Endothelial cell of umbilical vein (primary cell): ENCODE measurements at regions not wholly inside any gene's neighbourhood (a gene's known extent, or its start where the extent isn't known, plus 50 kb on each side); places are given as distances from the start of the nearest gene placed in this dataset.

Experiments used
- BruUV-seq: library from RNA; stranded (reverse); fragments of 400-500 nt; replicated peaks from 2 replicates; lab custom pipeline; 2021; lab: Mats Ljungman, UMichigan
- CTCF ChIA-PET: fragments of 300-600, 350-600 bp; sonication (Branson Sonifier 250); formaldehyde crosslinking; loops from one replicate; lab custom pipeline; 2021; ENCODE audit warnings: antibody characterized with exemption, inconsistent platforms; lab: Charles Lee
- POLR2A ChIA-PET: fragments of 300-600, 350-600 bp; sonication (Branson Sonifier 250); formaldehyde crosslinking; loops from one replicate; lab custom pipeline; 2021; ENCODE audit warnings: antibody characterized with exemption, inconsistent platforms; lab: Charles Lee
- DNase-seq: peaks from one replicate; pipeline ENCODE4 v3.0.0-alpha.2; 2011; ENCODE audit warnings: low read depth, low spot score
- FAIRE-seq: peaks from 2 replicates; lab custom pipeline; 2011; peaks lifted over from hg19 to GRCh38; lab: Jason Lieb, UNC
- H2AFZ ChIP-seq: 2 replicates; pipeline ENCODE4 v1.6.0; 2012; ENCODE audit warnings: low read depth, low read length, control low read depth, inconsistent platforms
- H3K27ac ChIP-seq: 2 replicates; pipeline ENCODE4 v1.5.1; 2011; ENCODE audit warnings: low read depth, mild to moderate bottlenecking, control low read depth, low read length, moderate library complexity; ENCODE audit not compliant: insufficient read depth
- H3K27me3 ChIP-seq, 2 experiments: 2 replicates each; pipeline versions ENCODE4 v1.6.0 to v1.6.1; 2011; ENCODE audit warnings: low read length in 2 of 2, mixed read lengths in 1 of 2; ENCODE audit not compliant: control insufficient read depth in 2 of 2, insufficient read depth in 2 of 2
- H3K36me3 ChIP-seq, 2 experiments: 2 replicates in 1 of 2; 3 replicates in 1 of 2; pipeline ENCODE4 v1.5.1; 2011; ENCODE audit warnings: low read length in 2 of 2, mild to moderate bottlenecking in 1 of 2, moderate library complexity in 1 of 2; ENCODE audit not compliant: control insufficient read depth in 2 of 2, insufficient read depth in 2 of 2; ENCODE audit errors: extremely low read depth in 1 of 2
- H3K4me1 ChIP-seq: 3 replicates; pipeline ENCODE4 v1.5.1; 2011; ENCODE audit warnings: mild to moderate bottlenecking, low read length; ENCODE audit not compliant: control insufficient read depth, insufficient read depth; ENCODE audit errors: extremely low read depth
- H3K4me2 ChIP-seq: 2 replicates; pipeline ENCODE4 v1.6.1; 2011; ENCODE audit warnings: low read length, control low read depth, mixed read lengths; ENCODE audit not compliant: insufficient read depth
- H3K4me3 ChIP-seq, 3 experiments: fragments of 200-600 bp in 1 of 3; sonication (generic), shearing (Covaris generic) in 1 of 3; replicated peaks in 1 of 3; 2 replicates each; pipeline ENCODE4 v1.5.1; 2011 to 2016; ENCODE audit warnings: control low read depth in 3 of 3, low read length in 3 of 3, mild to moderate bottlenecking in 2 of 3, inconsistent platforms in 1 of 3, low read depth in 1 of 3, moderate library complexity in 1 of 3; ENCODE audit not compliant: insufficient read depth in 1 of 3
- H3K79me2 ChIP-seq: 2 replicates; pipeline ENCODE4 v1.6.0; 2012; ENCODE audit warnings: low read length, inconsistent platforms; ENCODE audit not compliant: control insufficient read depth, insufficient read depth
- H3K9ac ChIP-seq: replicated peaks from 2 replicates; pipeline ENCODE3; 2011; ENCODE audit warnings: low read length, control low read depth; ENCODE audit not compliant: insufficient read depth; ENCODE audit errors: extremely low read depth
- H3K9me1 ChIP-seq: replicated peaks from 3 replicates; pipeline ENCODE4 v1.6.0; 2011; ENCODE audit warnings: mild to moderate bottlenecking, low read length; ENCODE audit not compliant: control insufficient read depth, insufficient read depth; ENCODE audit errors: extremely low read depth
- H3K9me3 ChIP-seq: replicated peaks from 2 replicates; pipeline ENCODE4 v1.5.1; 2012; ENCODE audit warnings: low read length, inconsistent platforms; ENCODE audit not compliant: control insufficient read depth, insufficient read depth
- H4K20me1 ChIP-seq: replicated peaks from 2 replicates; pipeline ENCODE3; 2011; ENCODE audit warnings: mild to moderate bottlenecking, low read length; ENCODE audit not compliant: control insufficient read depth, insufficient read depth; ENCODE audit errors: extremely low read depth
- CTCF ChIP-seq, 2 donors: IDR thresholded peaks; 1 replicate in 1 of 2; 2 replicates in 1 of 2; pipeline ENCODE4 v1.5.1; 2011; ENCODE audit warnings: low read length in 2 of 2, mild to moderate bottlenecking in 2 of 2, moderate library complexity in 2 of 2, control low read depth in 1 of 2, inconsistent platforms in 1 of 2, low read depth in 1 of 2; ENCODE audit not compliant: insufficient read depth in 1 of 2; ENCODE audit errors: extremely low read depth in 1 of 2
- EZH2 ChIP-seq: IDR thresholded peaks from 2 replicates; pipeline ENCODE4 v1.6.1; 2012; ENCODE audit warnings: borderline replicate concordance, low read depth, mild to moderate bottlenecking, moderate library complexity, low read length, inconsistent platforms; ENCODE audit not compliant: severe bottlenecking
- FOS ChIP-seq: IDR thresholded peaks from 2 replicates; pipeline ENCODE4 v1.6.1; 2011; ENCODE audit warnings: mild to moderate bottlenecking, low read length, moderate library complexity, borderline replicate concordance; ENCODE audit not compliant: insufficient read depth
- GATA2 ChIP-seq: IDR thresholded peaks from 2 replicates; pipeline ENCODE4 v1.7.0; 2011; ENCODE audit warnings: low read depth, mild to moderate bottlenecking, moderate library complexity, mixed read lengths, low read length; ENCODE audit not compliant: insufficient read length, insufficient read depth
- JUN ChIP-seq: IDR thresholded peaks from 2 replicates; pipeline ENCODE4 v1.6.1; 2011; ENCODE audit warnings: borderline replicate concordance, low read depth; ENCODE audit not compliant: insufficient read length, insufficient read depth
- MAX ChIP-seq: IDR thresholded peaks from 2 replicates; pipeline ENCODE4 v1.6.1; 2011; ENCODE audit not compliant: insufficient read depth, insufficient read length
- MYC ChIP-seq: IDR thresholded peaks from one replicate; pipeline ENCODE4 v1.6.1; 2011; ENCODE audit warnings: mild to moderate bottlenecking, low read depth, low read length
- POLR2A ChIP-seq: IDR thresholded peaks from 2 replicates; pipeline ENCODE4 v1.6.1; 2012; ENCODE audit warnings: low read depth, mild to moderate bottlenecking, control low read depth, low read length
- POLR2AphosphoS5 ChIP-seq: IDR thresholded peaks from 2 replicates; pipeline ENCODE4 v1.6.1; 2012; ENCODE audit warnings: low read depth, mild to moderate bottlenecking, control low read depth, low read length, moderate library complexity; ENCODE audit not compliant: insufficient read depth
- dilution Hi-C: fragments of 300-500 bp; cut with MboI; formaldehyde crosslinking; loops from one replicate; pipeline ENCODE4 v1.15.0; 2019; ENCODE audit warnings: low sequenced_read_pairs; ENCODE audit not compliant: extremely low pct_ligation_motif_present
- intact Hi-C: fragments of 100-400 bp; cut with micrococcal nuclease; formaldehyde crosslinking; loops from one replicate; pipeline ENCODE4 v1.10.0; 2022

- Histone ChIP-seq H3K9me1 (no peaks in the 10 kb centered on the region), H3K27me3 (no peaks in the 10 kb centered on the region), H4K20me1 (no peaks in the 10 kb centered on the region), H3K4me3 (no peak overlapping the region), H3K9me3 (no peaks in the 10 kb centered on the region), H3K4me2 (no peak overlapping the region), H3K4me1 (no peaks in the 10 kb centered on the region), H3K36me3 (no peaks in the 10 kb centered on the region), H3K9ac (no peak overlapping the region), H2AFZ (no peak overlapping the region), H3K27ac (no peak overlapping the region), H3K79me2 (no peaks in the 10 kb centered on the region)
- DNase-seq, result no peak
- dilution Hi-C loops, result no loop called here
- ChIA-PET CTCF (interaction anchor here (1.0 kb wide), 1 partner anchor 14 kb away, joined by 3 read pairs; no protein-coding TSS in a partner anchor), POLR2A (no interaction called here)
- no peak for FAIRE-seq
- no peak for TF ChIP-seq GATA2
- no peak for TF ChIP-seq MYC
- no peak for TF ChIP-seq EZH2
- TF ChIP-seq JUN, result no peak
- no peak for TF ChIP-seq POLR2AphosphoS5
- no peak for TF ChIP-seq POLR2A
- no peak for TF ChIP-seq CTCF (IDR thresholded peaks at IDR 0.05; ENCODE audit: extremely low read depth in 1 of 2, insufficient read depth in 1 of 2, low read depth in 1 of 2, low read length in 2 of 2)
- TF ChIP-seq FOS, result no peak
- TF ChIP-seq MAX, result no peak
- BruUV-seq, result no TSS peak
- intact Hi-C loops, result no loop called here
Observed at GRCh38 chr3:14592390-14592789, 52.2 kb upstream of the GRIP2 start.
